Suppressor macrophage treated with lipopolysaccharide for 1 hour (primary cell): ENCODE measurements at regions not wholly inside any gene's neighbourhood (a gene's known extent, or its start where the extent isn't known, plus 50 kb on each side); places are given as distances from the start of the nearest gene placed in this dataset.
"Not testable (repeated sequence)": the region's sequence is repeated elsewhere in the genome, so short reads cannot be mapped to it uniquely, and the experiment has no call there.

ENCODE experiments used
- DNase-seq, 3 donors: peaks; one replicate each; pipeline ENCODE4 v3.0.0-alpha.2; 2020 to 2022

DNA sequence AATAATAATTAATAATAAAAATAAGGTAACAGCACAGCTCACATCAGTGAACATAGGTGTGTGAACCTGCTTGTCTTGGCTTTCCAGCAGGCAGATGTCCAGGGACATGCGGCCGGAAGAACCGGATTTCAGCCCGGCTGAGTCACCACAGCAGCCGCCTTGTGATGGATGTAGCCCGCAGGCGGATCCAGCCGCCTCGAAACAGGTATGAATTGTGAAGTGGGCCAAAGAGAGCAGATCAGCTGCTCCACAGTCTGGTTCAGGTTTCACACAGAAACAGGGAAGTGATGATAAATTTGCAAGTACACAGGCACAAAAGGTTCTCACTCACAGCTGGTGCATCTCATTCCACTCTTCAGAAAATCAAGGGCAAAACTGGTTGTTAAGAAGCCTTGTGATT lies 55.1 kb downstream of the ID4 start:
- no peak for DNase-seq

DNA sequence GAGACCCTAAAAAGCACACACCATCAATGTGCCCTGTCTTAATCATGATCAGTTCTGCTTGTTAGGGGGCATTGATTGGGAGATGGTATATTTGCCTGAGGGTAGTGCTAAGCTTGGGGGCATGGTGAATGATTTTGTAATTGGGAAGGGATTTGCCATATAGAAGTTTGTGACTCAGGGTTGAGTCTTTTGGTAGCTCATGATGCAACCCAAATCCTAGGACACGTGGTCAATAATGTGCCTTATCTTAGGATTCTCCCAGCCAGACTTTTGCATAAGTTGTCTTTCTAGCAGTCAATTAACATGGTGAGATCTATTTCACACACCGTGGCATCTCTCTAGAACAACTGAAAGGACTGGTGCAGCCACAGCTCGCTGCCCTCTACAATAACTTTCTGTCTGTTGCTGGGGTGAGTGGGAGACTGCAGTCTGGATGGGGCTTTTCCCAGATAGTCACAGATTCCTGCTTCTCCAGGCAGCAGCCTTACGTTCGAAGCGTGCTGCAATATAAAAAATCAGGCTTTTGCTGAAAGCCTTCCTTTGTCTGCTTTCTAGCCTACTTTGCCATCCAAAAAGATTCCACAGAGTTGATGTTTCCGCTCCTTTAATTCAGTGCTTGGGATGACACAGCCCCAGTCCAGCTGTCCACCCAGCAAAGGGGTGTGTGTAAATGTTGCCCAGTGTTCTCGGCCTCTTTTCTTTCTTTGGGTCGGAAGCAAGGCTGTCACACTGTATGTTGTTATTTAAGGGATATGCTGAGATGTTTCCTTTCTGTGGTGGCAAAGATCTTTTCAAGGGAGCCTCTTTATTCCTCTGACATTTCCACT lies 58.9 kb downstream of the ID4 start:
- no peak for DNase-seq

DNA sequence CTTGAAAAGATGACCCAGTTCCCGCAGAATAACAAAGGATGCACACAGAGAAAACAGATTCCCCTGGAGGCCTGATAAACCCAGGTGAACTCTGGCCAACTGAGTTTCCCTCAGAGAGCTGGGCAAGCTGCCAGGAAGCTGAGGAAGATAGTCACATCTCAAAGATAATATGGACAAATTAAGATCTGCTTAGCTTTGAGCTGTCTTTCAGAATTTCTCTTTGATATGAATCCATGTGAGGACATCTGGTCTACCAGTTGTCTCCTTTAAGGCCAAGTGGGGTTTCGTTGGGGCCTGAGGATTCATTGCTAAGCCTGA lies 59.5 kb downstream of the ID4 start:
- DNase-seq: no peak

DNA sequence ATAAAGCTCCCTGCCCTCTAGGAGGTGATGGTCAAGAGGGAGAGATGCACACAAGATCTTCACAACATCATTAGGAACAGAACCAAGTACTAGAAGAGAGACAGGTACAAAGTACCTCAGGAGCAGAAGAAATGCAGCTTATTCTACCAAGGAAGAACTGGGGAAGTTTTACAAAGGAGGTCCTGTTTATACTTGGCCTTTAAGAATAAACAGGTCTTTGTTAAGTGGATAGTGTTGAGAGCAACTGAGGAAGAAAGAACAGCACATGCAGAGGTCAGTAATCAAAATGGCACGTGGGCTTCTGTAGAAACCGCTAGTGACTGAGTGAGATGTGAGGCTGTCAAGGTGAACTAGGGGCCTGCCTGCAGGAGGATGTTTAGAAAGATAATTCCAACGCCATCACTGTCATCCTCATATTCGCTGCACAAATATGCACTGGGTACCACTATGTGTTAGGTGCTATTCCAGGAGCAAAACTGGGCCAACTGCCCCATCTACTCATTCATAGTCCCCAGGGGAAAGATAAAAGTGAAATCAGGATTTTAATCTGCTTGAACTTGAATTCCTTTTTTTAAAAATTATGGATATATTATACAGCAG lies 61.1 kb downstream of the ID4 start:
- no peak for DNase-seq

DNA sequence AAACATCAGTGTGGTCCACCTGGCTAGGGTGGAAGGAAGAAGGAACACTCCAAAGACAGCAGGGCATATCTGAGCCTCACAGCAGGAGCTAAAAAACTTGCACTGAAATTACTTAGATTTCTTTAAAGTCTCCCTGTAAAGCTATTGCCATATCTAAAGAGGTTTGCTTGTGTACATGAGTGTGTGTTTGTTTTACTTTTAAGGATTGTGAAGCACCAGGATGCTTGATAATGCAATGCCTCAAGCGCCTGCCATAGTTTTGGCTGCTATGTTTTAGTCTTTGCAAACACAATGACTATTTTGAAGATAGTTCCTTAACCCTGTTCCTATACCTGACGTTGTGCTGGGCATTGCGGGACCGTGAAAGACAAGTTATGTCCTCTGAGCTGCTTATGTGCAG lies 65.0 kb downstream of the ID4 start:
- DNase-seq: no peak

DNA sequence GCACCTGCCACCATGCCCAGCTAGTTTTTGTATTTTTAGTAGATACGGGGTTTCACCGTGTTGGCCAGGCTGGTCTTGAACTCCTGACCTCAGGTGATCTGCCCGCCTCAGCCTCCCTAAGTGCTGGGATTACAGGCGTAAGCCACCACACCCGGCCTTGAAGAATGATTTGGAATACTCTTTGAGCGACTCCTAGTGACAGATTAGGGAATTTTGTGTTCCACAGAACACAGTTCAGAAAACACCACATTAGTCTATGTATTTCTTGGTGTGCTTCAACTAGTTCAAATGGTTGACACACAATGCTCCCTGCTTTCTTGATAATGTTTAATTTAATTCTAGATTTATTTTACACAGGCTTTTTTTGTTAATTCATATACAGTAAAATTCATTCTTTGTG lies 67.2 kb downstream of the ID4 start:
- DNase-seq: not testable (repeated sequence)

DNA sequence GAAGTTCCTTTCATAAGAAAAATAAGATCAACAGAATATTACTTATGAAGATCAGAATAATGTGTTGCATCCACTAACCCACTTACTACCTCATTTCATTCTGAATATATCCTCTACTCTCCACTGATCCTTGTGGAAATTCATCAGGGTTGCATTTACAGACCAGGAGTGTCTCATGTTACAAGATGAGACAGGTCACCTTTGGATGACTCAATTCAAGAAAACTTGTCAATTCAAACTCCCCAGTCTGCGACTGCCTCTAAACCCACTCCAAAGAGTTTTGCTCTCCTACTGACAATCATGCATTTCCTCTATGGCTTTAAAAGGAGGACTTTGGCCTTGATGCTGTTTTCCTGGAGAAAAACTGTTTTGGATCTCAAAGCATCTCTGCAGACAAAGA lies 68.4 kb downstream of the ID4 start:
- no peak for DNase-seq

DNA sequence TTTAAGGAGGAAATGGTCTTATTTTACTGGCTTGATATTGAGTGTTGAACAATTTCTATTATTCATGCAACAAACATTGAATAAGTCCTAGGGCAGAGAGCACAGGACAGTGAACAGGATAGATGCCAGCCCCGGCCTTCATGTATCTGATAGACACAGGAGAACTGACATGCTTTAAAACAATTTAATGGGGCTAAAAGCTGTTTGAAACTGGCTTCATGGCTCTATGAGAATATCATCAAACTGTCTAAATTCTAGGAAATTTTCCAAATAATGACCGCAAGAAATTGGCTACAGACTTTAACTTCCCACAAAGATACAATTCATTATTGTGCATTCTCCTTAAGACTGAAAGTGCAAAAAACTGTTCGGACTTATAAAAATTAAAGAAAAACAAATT lies 69.0 kb downstream of the ID4 start:
- no peak for DNase-seq

DNA sequence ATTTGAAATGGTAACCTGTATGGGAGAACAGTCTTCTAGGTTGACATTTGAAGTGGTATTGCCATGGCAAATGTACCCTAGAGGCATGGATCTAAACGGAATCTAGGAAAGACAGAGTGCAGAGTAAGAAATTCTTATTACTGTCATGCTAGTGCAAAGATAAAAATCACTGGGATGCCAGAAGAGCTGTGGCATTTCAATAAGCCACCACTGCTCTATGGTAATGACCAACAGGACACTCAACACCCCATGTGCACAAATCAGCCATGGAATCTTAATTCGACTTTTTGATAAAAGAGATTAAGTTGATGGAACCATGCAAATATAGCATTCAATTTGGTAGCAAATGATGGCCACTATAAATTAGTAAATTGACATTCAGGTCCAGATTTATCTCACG lies 74.1 kb downstream of the ID4 start:
- no peak for DNase-seq

DNA sequence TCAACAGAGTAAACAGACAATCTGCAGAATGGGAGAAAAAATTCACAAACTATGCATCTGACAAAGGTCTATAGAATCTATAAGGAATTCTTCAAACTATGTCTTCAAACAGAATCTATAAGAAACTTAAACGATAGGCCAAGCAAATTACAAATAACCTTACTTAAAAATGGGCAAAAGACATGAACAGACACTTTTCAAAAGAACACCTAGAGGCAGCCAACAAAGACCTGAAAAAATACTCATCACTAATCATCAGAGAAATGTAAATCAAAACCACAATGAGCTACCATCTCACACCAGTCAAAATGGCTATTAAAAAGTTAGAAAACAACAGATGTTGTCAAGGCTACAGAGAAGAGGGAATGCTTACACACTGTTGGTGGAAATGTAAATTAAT lies 81.3 kb downstream of the ID4 start:
- no peak for DNase-seq

DNA sequence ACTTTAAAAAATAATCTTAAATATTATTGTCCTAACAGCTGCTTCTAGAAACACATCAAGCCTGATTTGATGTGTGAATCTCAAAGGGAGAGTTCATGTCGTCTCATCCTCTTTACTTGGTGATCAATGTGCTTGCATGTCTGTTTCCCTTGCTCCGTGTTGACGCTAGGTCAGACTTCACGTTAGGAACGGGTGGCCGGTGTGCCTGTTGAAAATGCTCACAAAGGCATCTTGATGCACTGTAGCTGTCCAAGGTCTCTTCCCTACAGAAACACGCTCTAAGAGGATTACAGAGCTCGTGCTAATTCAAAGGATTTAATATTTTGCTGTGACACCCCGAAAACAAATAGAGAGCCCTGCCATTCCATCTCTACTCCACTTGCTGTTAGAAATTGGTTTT lies 84.6 kb downstream of the ID4 start:
- DNase-seq: peak in 1 of 3 donors; percentile 15

DNA sequence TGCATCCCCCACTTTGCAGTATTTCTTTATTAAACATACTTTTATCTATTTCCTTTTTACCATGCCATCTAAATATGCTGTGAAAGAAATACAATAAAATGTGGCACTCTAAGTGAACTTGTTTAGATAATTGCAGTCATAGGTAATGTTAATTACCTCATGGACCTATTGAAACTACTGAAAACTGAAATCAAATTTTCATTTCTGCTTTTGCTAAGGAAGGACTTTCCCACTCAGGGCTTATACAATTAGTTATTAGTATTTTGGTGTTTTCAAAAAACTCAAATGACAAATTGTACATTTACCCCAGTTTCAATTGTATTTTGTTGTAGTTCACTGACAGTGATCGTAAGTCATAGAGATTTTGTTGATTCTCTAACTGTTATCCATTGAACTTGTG lies 88.4 kb downstream of the ID4 start:
- peak in 1 of 3 donors; percentile 15 for DNase-seq

DNA sequence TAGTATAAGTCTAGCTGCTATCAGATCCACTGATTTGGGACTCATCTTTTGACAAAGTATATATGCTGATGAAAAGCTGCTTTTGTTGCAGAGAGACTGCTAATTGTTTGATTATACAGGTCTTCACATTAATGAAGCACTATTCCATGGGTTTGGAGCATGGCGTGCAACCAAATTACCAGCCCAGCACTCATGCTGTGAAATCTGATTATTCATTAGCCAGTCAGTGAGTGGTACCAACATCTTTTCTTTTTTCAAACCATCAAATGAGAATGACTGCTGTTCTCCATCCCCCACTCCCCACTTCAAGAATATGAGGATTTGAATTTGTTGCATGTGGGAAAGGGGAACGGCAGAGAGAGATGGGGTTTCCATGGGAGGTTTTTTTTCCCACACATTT lies 91.3 kb downstream of the ID4 start:
- no peak for DNase-seq

DNA sequence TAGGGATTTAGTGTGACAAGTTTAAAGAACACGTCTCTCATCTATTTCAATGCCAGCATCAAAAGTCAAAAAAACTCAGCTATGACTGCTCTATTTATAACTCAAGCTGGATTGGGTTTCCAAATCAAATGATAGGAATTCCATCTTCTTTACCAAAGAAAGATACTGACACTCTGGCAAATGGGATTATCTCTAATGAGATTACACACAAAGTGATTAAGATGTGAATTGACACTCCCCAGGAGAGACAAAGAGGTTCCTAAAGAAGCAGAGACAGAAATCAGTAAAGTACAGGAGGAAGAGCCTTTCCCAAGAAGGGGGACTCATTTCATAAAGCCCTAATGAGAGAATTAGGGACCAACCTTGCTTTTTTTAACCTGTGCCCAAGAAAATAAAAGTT lies 92.1 kb downstream of the ID4 start:
- DNase-seq: peak in 1 of 3 donors; percentile 4

DNA sequence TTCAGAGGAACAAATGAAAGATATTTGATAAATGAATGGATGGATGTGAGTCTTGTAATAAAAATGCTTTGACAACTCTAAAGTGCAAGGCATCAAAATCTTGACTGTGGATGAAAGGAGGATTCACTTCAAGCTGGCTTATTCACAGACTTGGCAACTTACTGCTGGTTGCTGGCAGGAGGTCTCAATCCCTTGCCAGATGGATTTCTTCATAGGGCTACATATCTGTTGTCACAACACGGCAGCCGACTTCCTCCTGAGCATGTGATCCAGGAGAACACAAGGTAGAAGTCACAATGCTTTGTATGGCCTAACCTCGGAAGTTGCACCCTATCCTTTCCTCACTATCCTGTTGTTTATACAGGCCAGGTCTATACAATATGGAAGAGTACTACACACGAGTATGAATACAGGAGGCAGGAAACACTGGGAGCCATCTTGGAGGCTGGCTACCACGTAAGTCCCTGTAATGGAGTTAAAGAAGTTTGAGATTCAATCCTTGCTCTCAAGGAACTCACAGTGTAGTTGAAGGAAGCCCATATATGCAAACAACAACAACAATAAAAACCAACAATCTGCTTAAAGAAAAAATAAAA lies 97.9 kb downstream of the ID4 start:
- no peak for DNase-seq

DNA sequence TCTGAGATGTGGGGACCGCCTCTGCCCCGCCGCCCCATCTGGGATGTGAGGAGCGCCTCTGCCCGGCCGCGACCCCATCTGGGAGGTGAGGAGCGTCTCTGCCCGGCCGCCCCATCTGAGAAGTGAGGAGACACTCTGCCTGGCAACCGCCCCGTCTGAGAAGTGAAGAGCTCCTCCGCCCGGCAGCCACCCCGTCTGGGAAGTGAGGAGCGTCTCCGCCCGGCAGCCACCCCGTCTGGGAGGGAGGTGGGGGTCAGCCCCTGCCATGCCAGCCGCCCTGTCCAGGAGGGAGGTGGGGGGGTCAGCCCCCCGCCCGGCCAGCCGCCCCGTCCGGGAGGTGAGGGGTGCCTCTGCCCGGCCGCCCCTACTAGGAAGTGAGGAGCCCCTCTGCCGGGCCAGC lies 102.2 kb downstream of the ID4 start:
- DNase-seq: not testable (repeated sequence)

DNA sequence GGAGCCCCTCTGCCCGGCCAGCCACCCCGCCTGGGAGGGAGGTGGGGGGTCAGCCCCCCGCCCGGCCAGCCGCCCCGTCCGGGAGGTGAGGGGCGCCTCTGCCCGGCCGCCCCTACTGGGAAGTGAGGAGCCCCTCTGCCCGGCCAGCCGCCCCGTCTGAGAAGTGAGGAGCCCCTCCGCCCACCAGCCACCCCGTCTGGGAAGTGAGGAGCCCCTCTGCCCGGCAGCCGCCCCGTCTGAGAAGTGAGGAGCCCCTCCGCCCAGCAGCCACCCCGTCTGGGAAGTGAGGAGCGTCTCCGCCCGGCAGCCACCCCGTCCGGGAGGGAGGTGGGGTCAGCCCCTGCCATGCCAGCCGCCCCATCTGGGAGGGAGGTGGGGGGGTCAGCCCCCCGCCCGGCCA lies 102.8 kb downstream of the ID4 start:
- not testable (repeated sequence) for DNase-seq

DNA sequence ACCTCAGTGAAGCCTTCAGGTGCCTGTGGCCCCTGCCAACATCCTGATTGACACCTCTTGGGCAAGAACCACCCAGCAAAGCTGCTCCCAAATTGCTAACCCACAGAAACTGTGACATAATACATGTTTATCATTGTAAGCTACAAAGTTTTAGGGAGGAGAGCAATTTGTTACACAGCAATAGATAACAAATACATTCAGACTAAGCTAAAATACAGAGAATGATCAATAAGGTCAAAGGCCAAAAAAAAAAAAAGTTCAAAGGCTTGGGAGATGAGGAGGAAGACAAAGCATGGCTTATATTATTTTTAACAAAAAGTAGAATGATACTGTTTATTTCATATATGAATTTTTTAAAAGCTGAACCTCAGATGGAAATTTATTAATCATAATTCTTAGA lies 105.9 kb downstream of the ID4 start:
- DNase-seq: no peak

DNA sequence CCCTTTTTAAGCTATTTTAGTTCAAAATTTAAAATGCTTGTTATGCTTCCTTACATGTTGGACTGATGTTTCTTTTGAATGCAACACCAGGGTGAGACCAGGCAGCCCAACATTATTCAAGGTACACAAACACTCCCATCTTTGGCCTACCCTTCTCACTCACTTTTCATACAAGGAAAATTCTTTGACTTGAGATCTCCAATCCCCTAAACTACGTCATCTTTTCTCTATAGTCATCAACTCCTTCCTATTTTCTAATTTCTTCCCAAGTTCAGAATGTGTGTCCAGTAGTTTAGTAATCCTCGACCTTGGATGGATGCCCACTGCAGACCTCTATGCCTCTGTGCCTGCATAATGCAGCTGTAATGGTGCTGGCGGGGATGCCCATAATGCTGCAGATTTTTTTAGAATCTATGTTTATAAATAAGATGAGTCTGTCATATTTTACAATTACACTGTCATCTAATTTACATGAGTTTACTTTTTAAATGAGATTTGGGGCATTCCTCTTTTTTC lies 108.7 kb downstream of the ID4 start:
- DNase-seq: peak in 1 of 3 donors; percentile 10

DNA sequence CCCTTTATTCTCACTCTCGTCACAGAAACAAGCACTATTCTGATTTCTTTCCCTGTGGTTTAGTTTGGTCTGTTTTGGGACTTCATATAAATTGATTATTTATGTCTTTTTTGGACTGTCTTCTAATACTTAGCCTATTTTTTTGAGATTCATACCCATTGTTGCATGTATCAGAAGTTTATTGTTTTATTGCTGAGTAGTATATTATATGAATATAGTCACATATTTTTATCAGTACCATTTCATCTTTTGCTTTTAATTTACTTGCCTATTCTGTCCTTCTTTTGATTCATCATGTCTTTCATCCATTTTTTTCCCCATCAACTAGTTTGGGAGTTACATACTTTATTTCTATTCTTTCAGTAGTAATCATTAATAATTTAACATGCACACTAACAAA lies 112.0 kb downstream of the ID4 start:
- no peak for DNase-seq

DNA sequence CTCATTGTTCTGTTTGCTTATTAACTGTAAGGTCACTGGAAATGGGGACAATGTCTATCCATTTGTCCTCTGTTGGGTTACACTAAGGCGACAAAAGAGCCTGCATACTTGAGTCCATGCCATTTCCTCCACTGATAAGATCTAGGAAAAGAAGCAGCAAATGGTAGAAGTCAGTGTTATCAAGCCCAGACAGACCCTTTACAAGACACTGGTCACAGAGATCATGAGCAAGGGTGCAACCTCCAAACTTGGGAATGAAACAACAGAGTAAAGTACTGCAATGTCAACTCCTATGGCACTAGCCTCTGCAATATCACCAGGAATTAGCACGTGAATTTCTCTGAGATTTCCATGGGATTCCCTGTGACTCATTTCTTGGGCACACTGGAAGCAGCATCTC lies 126.9 kb downstream of the ID4 start:
- no peak for DNase-seq

DNA sequence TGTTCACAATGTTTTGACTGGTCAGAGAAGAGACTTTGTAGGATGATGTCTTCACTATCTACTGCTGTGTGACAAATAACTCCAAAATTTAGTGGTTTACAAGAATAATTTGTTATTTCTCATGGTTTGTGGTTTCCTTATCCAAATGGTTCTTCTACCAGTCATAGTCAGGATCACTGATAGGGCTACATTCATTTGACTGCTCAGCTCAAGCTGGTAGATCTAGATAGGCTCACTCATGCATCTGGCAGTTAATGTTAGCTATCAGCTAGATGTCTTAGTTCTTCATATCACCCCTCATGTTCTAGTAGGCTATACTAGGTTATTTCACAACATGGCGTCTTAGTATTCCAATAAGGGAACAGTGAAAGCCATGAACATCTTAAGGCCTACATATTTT lies 131.0 kb downstream of the ID4 start:
- no peak for DNase-seq

DNA sequence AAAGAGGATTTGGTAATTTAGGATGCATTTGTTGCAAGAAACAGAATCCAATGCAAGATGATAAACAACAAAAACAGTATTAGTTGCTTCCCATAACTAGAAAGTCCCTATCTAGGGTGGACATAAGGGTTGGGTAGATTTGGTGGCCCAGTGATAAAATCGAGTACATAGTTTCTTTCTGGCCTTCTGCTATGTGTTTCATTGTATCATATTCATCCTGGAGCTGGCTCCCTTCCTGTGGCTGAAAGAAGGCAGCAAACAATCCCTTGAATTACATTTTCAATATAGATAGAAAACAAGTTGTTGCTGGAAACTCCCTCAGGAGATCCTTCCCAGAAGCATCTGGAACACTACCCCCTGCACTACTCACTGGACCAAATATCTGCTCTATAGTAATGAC lies 135.1 kb downstream of the ID4 start:
- DNase-seq: no peak

DNA sequence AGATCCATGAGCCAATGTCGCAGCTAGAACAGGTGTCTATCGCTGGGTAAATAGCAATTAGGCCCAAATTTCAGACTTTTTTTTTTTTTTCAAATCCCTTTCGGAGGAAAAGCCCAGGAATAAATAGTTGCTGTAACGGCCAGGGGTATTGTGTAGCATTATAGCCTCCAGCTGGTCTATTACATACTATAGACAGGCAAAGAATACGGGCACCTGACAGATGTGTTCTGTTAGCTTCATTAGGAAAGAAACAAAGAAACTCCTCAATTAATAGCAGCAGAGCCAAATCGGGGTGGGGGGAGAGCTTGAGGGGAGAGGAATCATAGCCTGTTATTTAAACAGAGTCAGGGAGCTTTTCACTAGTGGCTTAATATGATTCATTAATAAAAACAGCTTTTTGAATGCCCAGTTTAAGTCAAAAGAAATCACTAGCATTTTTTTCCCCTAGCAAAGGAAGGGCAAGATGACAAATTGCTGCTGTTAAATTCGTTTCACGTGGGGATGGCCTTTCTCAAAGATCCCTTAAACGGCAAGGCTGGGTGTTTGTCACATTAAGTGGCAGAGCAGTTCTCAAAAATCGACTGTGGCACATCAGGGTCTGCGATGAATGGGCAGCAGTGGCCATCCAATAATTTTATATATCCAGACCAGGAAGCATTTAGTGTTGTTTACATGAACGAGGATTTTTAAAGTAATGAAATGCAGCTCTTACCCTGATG lies 139.4 kb downstream of the ID4 start:
- no peak for DNase-seq
